GM21528 (cell line): ENCODE measurements at regions not wholly inside any gene's neighbourhood (a gene's known extent, or its start where the extent isn't known, plus 50 kb on each side); places are given as distances from the start of the nearest gene placed in this dataset.
"Not testable (repeated sequence)": the region's sequence is repeated elsewhere in the genome, so short reads cannot be mapped to it uniquely, and the experiment has no call there.

Source experiments
- ATAC-seq: cut with Tn5 transposase; IDR thresholded peaks from one replicate; pipeline ENCODE4 v1.9.1; 2021; ENCODE audit warnings: mild to moderate bottlenecking, moderate library complexity; ENCODE audit not compliant: unreplicated experiment, low FRiP score

GRCh38 chr10:5576780-5577624 lies 52.2 kb downstream of the CALML3 start:
- no peak for ATAC-seq

GRCh38 chr10:5580038-5580428 lies 55.3 kb downstream of the CALML3 start:
- not testable (repeated sequence) for ATAC-seq

GRCh38 chr10:5581670-5582566 lies 57.2 kb downstream of the CALML3 start:
- peak; percentile 70 for ATAC-seq

GRCh38 chr10:5582736-5583135 lies 58.0 kb downstream of the CALML3 start:
- ATAC-seq = no peak

GRCh38 chr10:5583525-5584175 lies 58.9 kb downstream of the CALML3 start:
- ATAC-seq = no peak

- ATAC-seq = no peak
Measured at GRCh38 chr10:5584895-5585516, 60.2 kb downstream of the CALML3 start.

GRCh38 chr10:5585517-5586206 lies 60.9 kb downstream of the CALML3 start:
- no peak for ATAC-seq

GRCh38 chr10:5587151-5588079 lies 62.7 kb downstream of the CALML3 start:
- ATAC-seq = no peak

- no peak for ATAC-seq
Measured at GRCh38 chr10:5588080-5588453, 63.3 kb downstream of the CALML3 start.

- no peak for ATAC-seq
Measured at GRCh38 chr10:5588603-5589002, 63.8 kb downstream of the CALML3 start.
